ENCODE measurements at regions not wholly inside any gene's neighbourhood (a gene's known extent, or its start where the extent isn't known, plus 50 kb on each side); places are given as distances from the start of the nearest gene placed in this dataset.
A peak's percentile ranks its signal among the peaks of the same experiment; 100 is the strongest.
"Not testable (repeated sequence)": the region's sequence is repeated elsewhere in the genome, so short reads cannot be mapped to it uniquely, and the experiment has no call there.

GRCh38 chr11:116687458-116688201 lies 85.2 kb downstream of the BUD13 start:
- H3K27ac Mint-ChIP-seq (ENCODE audit: unreplicated experiment) = no peak overlapping the region
- H3K27me3 Mint-ChIP-seq (ENCODE audit: unreplicated experiment) = peaks cover 1% of the 10 kb centered on the region
- TF ChIP-seq, protein P1, sequence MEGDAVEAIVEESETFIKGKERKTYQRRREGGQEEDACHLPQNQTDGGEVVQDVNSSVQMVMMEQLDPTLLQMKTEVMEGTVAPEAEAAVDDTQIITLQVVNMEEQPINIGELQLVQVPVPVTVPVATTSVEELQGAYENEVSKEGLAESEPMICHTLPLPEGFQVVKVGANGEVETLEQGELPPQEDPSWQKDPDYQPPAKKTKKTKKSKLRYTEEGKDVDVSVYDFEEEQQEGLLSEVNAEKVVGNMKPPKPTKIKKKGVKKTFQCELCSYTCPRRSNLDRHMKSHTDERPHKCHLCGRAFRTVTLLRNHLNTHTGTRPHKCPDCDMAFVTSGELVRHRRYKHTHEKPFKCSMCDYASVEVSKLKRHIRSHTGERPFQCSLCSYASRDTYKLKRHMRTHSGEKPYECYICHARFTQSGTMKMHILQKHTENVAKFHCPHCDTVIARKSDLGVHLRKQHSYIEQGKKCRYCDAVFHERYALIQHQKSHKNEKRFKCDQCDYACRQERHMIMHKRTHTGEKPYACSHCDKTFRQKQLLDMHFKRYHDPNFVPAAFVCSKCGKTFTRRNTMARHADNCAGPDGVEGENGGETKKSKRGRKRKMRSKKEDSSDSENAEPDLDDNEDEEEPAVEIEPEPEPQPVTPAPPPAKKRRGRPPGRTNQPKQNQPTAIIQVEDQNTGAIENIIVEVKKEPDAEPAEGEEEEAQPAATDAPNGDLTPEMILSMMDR (IDR thresholded peaks at IDR 0.05; ENCODE audit: unreplicated experiment) = no peak
- no peak for DNase-seq (ENCODE audit: low spot score)
- no peaks in the 10 kb centered on the region for H3K4me1 Mint-ChIP-seq (ENCODE audit: unreplicated experiment)
- no peaks in the 10 kb centered on the region for H3K36me3 Mint-ChIP-seq (ENCODE audit: low read depth, unreplicated experiment)
- no peak overlapping the region for H3K4me3 Mint-ChIP-seq (ENCODE audit: unreplicated experiment)
- H3K9me3 Mint-ChIP-seq (ENCODE audit: unreplicated experiment) = no peaks in the 10 kb centered on the region

GRCh38 chr11:116686866-116687265 lies 85.9 kb downstream of the BUD13 start:
- Mint-ChIP-seq H3K36me3 (ENCODE audit: low read depth, unreplicated experiment) (no peaks in the 10 kb centered on the region), H3K4me3 (ENCODE audit: unreplicated experiment) (no peak overlapping the region), H3K9me3 (ENCODE audit: unreplicated experiment) (no peaks in the 10 kb centered on the region), H3K27me3 (ENCODE audit: unreplicated experiment) (peaks cover 1% of the 10 kb centered on the region), H3K4me1 (ENCODE audit: unreplicated experiment) (no peaks in the 10 kb centered on the region), H3K27ac (ENCODE audit: unreplicated experiment) (no peak overlapping the region)
- TF ChIP-seq, protein P1 (IDR thresholded peaks at IDR 0.05; ENCODE audit: unreplicated experiment) = no peak
- no peak for DNase-seq (ENCODE audit: low spot score)

GRCh38 chr11:116683982-116684381 lies 88.8 kb downstream of the BUD13 start:
- no peak overlapping the region for H3K4me3 Mint-ChIP-seq (ENCODE audit: unreplicated experiment)
- H3K9me3 Mint-ChIP-seq (ENCODE audit: unreplicated experiment) = no peaks in the 10 kb centered on the region
- H3K36me3 Mint-ChIP-seq (ENCODE audit: low read depth, unreplicated experiment) = no peaks in the 10 kb centered on the region
- TF ChIP-seq, protein P1 (IDR thresholded peaks at IDR 0.05; ENCODE audit: unreplicated experiment) = no peak
- H3K4me1 Mint-ChIP-seq (ENCODE audit: unreplicated experiment) = no peaks in the 10 kb centered on the region
- H3K27ac Mint-ChIP-seq (ENCODE audit: unreplicated experiment) = no peak overlapping the region
- H3K27me3 Mint-ChIP-seq (ENCODE audit: unreplicated experiment) = no peaks in the 10 kb centered on the region
- DNase-seq (ENCODE audit: low spot score) = no peak

GRCh38 chr11:116680349-116681125 lies 92.2 kb downstream of the BUD13 start:
- no peaks in the 10 kb centered on the region for H3K9me3 Mint-ChIP-seq (ENCODE audit: unreplicated experiment)
- H3K4me3 Mint-ChIP-seq (ENCODE audit: unreplicated experiment) = no peak overlapping the region
- no peaks in the 10 kb centered on the region for H3K36me3 Mint-ChIP-seq (ENCODE audit: low read depth, unreplicated experiment)
- no peak overlapping the region for H3K27ac Mint-ChIP-seq (ENCODE audit: unreplicated experiment)
- TF ChIP-seq, protein P1 (IDR thresholded peaks at IDR 0.05; ENCODE audit: unreplicated experiment) = peak; percentile 64
- H3K4me1 Mint-ChIP-seq (ENCODE audit: unreplicated experiment) = no peaks in the 10 kb centered on the region
- no peaks in the 10 kb centered on the region for H3K27me3 Mint-ChIP-seq (ENCODE audit: unreplicated experiment)
- no peak for DNase-seq (ENCODE audit: low spot score)

DNA sequence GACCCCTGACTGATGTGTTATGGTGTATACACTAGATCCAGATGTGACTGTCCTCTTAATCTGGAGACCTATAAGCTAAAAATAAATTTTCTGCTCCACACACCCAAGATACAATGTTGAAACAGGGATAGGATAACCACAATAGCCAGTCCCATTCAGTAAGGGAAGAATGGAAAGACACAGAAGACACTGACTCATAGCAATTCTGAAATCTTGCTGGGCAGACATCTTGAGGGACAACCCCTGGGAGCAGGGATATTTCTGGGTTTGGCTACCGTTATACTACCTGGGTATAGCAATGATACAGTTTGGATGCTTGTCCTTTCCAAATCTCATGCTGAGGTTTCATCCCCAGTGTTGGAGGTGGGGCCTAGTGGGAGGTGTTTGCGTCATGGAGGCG lies 93.9 kb downstream of the BUD13 start:
- H3K4me1 Mint-ChIP-seq (ENCODE audit: unreplicated experiment) = no peaks in the 10 kb centered on the region
- no peaks in the 10 kb centered on the region for H3K9me3 Mint-ChIP-seq (ENCODE audit: unreplicated experiment)
- TF ChIP-seq, protein P1 (IDR thresholded peaks at IDR 0.05; ENCODE audit: unreplicated experiment) = no peak
- no peak overlapping the region for H3K27ac Mint-ChIP-seq (ENCODE audit: unreplicated experiment)
- DNase-seq (ENCODE audit: low spot score) = no peak
- no peaks in the 10 kb centered on the region for H3K27me3 Mint-ChIP-seq (ENCODE audit: unreplicated experiment)
- no peaks in the 10 kb centered on the region for H3K36me3 Mint-ChIP-seq (ENCODE audit: low read depth, unreplicated experiment)
- no peak overlapping the region for H3K4me3 Mint-ChIP-seq (ENCODE audit: unreplicated experiment)

DNA sequence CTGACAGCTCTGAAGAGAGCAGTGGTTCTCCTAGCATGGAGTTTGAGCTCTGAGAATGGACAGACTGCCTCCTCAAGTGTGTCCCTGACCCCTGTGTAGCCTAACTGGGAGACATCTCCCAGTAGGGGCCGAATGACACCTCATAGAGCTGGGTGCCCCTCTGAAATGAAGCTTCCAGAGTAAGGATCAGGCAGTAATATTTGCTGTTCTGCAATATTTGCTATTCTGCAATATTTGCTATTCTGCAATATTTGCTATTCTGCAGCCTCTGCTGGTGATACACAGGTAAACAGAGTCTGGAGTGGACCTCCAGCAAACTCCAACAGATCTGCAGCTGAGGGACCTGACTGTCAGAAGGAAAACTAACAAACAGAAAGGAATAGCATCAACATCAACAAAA lies 105.5 kb downstream of the BUD13 start:
- H3K36me3 Mint-ChIP-seq (ENCODE audit: low read depth, unreplicated experiment); H3K27me3 Mint-ChIP-seq (ENCODE audit: unreplicated experiment); DNase-seq (ENCODE audit: low spot score); H3K27ac Mint-ChIP-seq (ENCODE audit: unreplicated experiment); H3K9me3 Mint-ChIP-seq (ENCODE audit: unreplicated experiment); H3K4me3 Mint-ChIP-seq (ENCODE audit: unreplicated experiment); H3K4me1 Mint-ChIP-seq (ENCODE audit: unreplicated experiment): not testable (repeated sequence)

GRCh38 chr11:116666673-116667249 lies 106.0 kb downstream of the BUD13 start:
- not testable (repeated sequence) for H3K27me3 Mint-ChIP-seq (ENCODE audit: unreplicated experiment)

More at GRCh38 chr11:116666673-116667249, 106.0 kb downstream of the BUD13 start:
- H3K36me3 Mint-ChIP-seq (ENCODE audit: low read depth, unreplicated experiment); H3K9me3 Mint-ChIP-seq (ENCODE audit: unreplicated experiment); DNase-seq (ENCODE audit: low spot score); H3K27ac Mint-ChIP-seq (ENCODE audit: unreplicated experiment); H3K4me3 Mint-ChIP-seq (ENCODE audit: unreplicated experiment): not testable (repeated sequence)
- peaks cover 10% of the 10 kb centered on the region for H3K4me1 Mint-ChIP-seq (ENCODE audit: unreplicated experiment)

All from endothelial cell (in vitro differentiated cells).